HG02938 (cell line): ENCODE measurements at regions not wholly inside any gene's neighbourhood (a gene's known extent, or its start where the extent isn't known, plus 50 kb on each side); places are given as distances from the start of the nearest gene placed in this dataset.
"Not testable (repeated sequence)": the region's sequence is repeated elsewhere in the genome, so short reads cannot be mapped to it uniquely, and the experiment has no call there.

ENCODE experiments used
- ATAC-seq: cut with Tn5 transposase; IDR thresholded peaks from one replicate; pipeline ENCODE4 v1.9.1; 2021; ENCODE audit warnings: mild to moderate bottlenecking, moderate library complexity; ENCODE audit not compliant: unreplicated experiment

- ATAC-seq, result no peak
Measured at GRCh38 chr11:41675205-41675604, 215.8 kb upstream of the LRRC4C start.

- no peak for ATAC-seq
Measured at GRCh38 chr11:41713030-41713429, 253.6 kb upstream of the LRRC4C start.

GRCh38 chr11:41714101-41714500 lies 254.6 kb upstream of the LRRC4C start:
- ATAC-seq, result no peak

- no peak for ATAC-seq
Measured at GRCh38 chr11:41716862-41717261, 257.4 kb upstream of the LRRC4C start.

- no peak for ATAC-seq
Measured at GRCh38 chr11:41720761-41721160, 261.3 kb upstream of the LRRC4C start.

- not testable (repeated sequence) for ATAC-seq
Measured at GRCh38 chr11:41728161-41728560, 268.7 kb upstream of the LRRC4C start.

GRCh38 chr11:41775296-41775695 lies 315.8 kb upstream of the LRRC4C start:
- ATAC-seq, result no peak

- ATAC-seq, result no peak
Measured at GRCh38 chr11:41779401-41779960, 320.0 kb upstream of the LRRC4C start.

GRCh38 chr11:41781441-41781840 lies 322.0 kb upstream of the LRRC4C start:
- no peak for ATAC-seq

- ATAC-seq, result no peak
Measured at GRCh38 chr11:41784513-41785335, 325.3 kb upstream of the LRRC4C start.

GRCh38 chr11:41786087-41786486 lies 326.6 kb upstream of the LRRC4C start:
- no peak for ATAC-seq

GRCh38 chr11:41788177-41788576 lies 328.7 kb upstream of the LRRC4C start:
- ATAC-seq, result no peak

- ATAC-seq, result no peak
Measured at GRCh38 chr11:41789376-41789775, 329.9 kb upstream of the LRRC4C start.

- no peak for ATAC-seq
Measured at GRCh38 chr11:41795004-41795403, 335.6 kb upstream of the LRRC4C start.

- no peak for ATAC-seq
Measured at GRCh38 chr11:41799754-41800153, 340.3 kb upstream of the LRRC4C start.

GRCh38 chr11:41803895-41804294 lies 344.4 kb upstream of the LRRC4C start:
- ATAC-seq, result no peak

- ATAC-seq, result no peak
Measured at GRCh38 chr11:41816396-41816795, 356.9 kb upstream of the LRRC4C start.

- ATAC-seq, result not testable (repeated sequence)
Measured at GRCh38 chr11:41824287-41824686, 364.8 kb upstream of the LRRC4C start.

- no peak for ATAC-seq
Measured at GRCh38 chr11:41826085-41826484, 366.6 kb upstream of the LRRC4C start.

GRCh38 chr11:41836431-41836830 lies 377.0 kb upstream of the LRRC4C start:
- no peak for ATAC-seq

GRCh38 chr11:41842673-41843072 lies 383.2 kb upstream of the LRRC4C start:
- no peak for ATAC-seq

- no peak for ATAC-seq
Measured at GRCh38 chr11:41845066-41845465, 385.6 kb upstream of the LRRC4C start.

GRCh38 chr11:41848349-41848748 lies 388.9 kb upstream of the LRRC4C start:
- no peak for ATAC-seq
